ENCODE measurements at regions not wholly inside any gene's neighbourhood (a gene's known extent, or its start where the extent isn't known, plus 50 kb on each side); places are given as distances from the start of the nearest gene placed in this dataset.
"Not testable (repeated sequence)": the region's sequence is repeated elsewhere in the genome, so short reads cannot be mapped to it uniquely, and the experiment has no call there.

DNA sequence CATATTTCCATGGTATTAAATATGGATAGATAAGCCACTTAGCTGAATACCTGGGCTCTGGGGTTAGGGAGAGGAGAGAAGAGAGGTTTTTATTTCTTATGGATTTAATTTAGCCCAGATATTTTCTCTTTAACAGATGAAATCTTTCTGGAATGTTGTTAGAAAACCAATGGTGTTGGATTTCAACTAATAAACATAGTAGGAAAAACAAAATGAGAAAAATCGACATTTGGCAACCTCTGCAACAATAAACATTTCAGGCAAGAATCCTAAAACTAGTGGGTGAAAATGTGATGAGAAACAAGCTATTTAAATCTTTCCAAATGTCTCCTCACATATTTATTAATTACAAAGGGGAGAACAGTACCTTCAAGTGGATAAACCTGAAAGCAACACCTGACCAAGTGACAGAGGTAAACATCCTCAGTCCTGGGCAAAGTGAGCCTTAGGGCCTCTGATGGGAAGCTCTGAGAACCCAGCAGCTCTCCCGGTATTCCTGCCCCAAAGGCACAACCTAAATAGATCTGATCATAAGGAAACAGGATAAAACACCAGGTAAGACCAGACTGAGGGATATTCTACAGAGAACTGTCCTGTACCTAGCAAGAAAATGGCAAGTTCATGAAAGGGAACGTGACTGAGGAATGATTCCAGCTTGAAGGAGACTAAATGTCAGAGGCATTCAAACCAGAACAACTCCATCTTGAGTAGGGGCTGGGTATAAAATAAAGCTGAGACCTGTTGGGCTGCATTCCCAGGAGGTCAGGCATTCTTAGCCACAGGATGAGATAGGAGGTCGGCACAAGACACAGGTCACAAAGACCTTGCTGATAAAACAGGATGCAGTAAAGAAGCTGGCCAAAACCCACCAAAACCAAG lies 163.7 kb downstream of the ESM1 start:
- peak; percentile 62 for DNase-seq (ENCODE audit: low read depth)

- DNase-seq (ENCODE audit: low read depth) = peak; percentile 24
Measured at GRCh38 chr5:54820346-54821134, 164.9 kb downstream of the ESM1 start.

GRCh38 chr5:54807421-54807820 lies 178.0 kb downstream of the ESM1 start:
- peak; percentile 30 for DNase-seq (ENCODE audit: low read depth)

- DNase-seq (ENCODE audit: low read depth) = peak; percentile 57
Measured at GRCh38 chr5:54804521-54804920, 180.9 kb downstream of the ESM1 start.

- no peak for DNase-seq (ENCODE audit: low read depth)
Measured at GRCh38 chr5:54804086-54804485, 181.3 kb downstream of the ESM1 start.

- DNase-seq (ENCODE audit: low read depth) = peak; percentile 74
Measured at GRCh38 chr5:54803471-54804011, 181.9 kb downstream of the ESM1 start.

DNA sequence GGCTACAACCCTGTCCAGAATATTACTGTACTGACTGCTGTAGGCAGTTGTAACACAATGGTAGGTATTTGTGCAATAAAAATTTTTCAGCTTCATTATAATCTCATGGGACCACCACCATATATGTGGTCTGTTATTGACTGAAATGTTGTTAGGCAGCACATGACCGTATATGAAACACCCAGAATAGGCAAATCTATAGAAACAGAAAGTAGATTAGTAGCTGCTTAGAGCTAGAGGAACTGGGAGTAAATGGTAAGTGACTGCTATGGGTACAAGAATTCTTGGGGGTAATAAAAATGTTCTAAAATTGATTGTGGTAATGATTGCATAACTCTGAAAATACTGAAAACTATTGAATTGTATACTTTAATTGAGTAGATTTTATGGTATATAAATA lies 185.7 kb downstream of the ESM1 start:
- no peak for DNase-seq (ENCODE audit: low read depth)

DNA sequence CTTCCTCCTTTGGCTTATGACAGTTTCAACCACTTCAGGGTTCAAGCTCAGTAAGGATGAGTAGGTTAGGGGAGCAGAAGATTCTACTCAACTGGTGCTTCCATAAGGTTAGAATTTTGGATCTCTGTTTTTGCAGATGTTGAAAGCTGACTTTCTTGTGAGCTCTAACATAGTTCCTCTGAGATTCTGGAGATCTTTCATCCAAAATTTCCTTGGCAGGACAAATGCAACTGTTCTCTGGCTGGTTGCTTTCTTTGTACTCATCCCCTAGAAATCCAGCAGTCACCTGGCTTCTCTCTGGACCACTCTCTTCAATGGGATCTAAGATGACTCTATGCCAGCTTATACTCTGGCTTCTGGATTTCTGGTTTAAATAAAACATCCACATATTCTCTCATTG lies 189.6 kb downstream of the ESM1 start:
- no peak for DNase-seq (ENCODE audit: low read depth)

- no peak for DNase-seq (ENCODE audit: low read depth)
Measured at GRCh38 chr5:54795284-54795683, 190.1 kb downstream of the ESM1 start.

DNA sequence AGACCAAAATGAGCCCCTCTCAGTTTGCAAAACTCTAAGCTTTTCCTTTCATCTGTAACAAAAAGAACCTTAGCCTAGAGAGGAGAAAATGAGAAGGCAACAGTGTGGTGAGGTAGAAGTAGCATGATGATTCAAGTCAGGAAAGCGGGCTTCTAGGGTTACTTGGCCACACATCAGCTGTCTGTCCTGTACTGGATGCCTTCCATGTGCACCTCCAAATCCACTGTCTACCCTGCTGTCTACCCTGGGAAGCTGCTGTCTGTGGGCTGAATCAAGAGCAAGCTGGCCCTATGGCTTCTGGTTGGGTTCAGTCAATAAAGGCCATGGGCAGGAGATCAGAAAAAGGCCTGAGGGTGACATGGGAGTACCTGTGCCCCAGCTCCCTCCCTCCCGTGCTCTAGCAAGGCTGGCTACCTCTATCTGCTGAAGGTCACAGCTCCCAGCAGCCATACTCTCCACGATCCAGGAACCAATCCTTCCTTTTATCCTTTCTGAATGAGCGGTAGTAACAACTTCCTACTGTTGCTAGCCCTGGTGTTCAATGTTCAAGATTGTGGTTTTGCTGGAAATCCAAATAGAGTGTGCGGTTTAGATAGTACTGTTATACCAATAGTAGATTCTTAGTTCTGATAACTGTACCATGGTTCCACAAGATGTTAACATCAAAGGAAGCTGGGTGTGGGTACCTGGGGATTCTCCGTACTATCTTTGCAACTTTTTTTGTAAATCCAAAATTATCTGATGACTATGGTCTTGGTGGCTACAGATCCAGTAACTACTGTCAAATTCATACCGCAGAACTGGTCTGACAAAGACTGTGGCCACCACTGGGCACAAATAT lies 191.0 kb downstream of the ESM1 start:
- DNase-seq (ENCODE audit: low read depth) = no peak

GRCh38 chr5:54793468-54794134 lies 191.8 kb downstream of the ESM1 start:
- peak; percentile 77 for DNase-seq (ENCODE audit: low read depth)

DNA sequence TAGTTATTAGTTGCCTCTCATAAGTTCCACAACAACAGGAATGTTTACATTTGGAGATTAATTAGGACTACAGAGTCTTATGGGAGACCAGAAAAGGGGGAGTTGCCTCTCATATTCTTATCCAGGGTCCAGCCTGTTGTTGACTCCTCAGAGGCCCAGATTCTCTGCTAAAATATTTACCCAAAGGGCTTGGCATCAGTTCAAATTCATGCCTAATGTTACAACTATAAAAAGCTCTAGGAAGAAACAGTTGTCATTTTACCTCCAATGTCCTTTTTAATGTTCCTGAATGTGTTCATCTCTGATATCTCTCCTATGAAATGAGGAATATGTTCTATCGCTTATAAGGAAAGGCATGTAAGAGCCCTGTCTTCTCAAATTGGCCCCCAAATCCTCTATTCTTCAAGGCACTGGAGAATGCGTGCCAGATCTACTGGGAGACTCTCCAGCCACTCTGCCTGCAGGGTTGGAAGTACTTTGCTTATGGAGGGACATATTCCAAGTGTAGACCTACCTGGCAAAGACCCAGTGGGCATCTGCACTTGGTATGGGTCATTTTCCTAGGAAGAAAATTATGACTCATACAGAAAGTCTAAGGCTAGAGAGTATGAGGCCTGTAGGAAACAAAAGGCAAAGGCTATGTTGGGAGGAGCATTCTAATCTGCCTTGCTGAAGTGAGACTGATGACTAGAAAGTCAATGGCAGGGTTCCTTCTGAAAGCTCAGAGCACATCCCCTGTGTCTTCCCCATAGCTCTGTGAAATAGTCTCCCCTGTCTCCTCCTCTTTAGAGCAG lies 192.6 kb downstream of the ESM1 start:
- DNase-seq (ENCODE audit: low read depth) = peak; percentile 40

GRCh38 chr5:54787910-54788309 lies 197.5 kb downstream of the ESM1 start:
- DNase-seq (ENCODE audit: low read depth) = not testable (repeated sequence)

GRCh38 chr5:54785729-54786591 lies 199.4 kb downstream of the ESM1 start:
- peak; percentile 78 for DNase-seq (ENCODE audit: low read depth)

DNA sequence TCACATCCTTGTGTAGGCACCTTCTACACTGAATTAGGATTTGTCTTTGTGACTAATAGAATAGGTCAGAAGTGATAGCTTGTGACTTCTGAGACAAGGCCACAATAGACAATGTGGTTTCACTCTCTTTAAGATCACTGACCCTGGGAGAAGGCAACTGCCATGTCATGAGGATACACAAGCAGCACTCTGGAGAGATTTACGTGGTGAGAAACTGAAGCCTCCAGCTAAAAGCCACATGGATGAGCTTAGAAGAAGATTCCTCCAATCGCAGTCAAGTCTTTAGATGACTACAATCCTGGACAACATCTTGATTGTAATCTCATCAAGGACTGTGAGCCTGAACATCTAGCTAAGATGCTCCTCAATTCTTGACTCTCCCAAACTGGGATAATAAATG lies 206.6 kb downstream of the ESM1 start:
- no peak for DNase-seq (ENCODE audit: low read depth)

GRCh38 chr5:54775645-54776044 lies 209.7 kb downstream of the ESM1 start:
- no peak for DNase-seq (ENCODE audit: low read depth)

DNA sequence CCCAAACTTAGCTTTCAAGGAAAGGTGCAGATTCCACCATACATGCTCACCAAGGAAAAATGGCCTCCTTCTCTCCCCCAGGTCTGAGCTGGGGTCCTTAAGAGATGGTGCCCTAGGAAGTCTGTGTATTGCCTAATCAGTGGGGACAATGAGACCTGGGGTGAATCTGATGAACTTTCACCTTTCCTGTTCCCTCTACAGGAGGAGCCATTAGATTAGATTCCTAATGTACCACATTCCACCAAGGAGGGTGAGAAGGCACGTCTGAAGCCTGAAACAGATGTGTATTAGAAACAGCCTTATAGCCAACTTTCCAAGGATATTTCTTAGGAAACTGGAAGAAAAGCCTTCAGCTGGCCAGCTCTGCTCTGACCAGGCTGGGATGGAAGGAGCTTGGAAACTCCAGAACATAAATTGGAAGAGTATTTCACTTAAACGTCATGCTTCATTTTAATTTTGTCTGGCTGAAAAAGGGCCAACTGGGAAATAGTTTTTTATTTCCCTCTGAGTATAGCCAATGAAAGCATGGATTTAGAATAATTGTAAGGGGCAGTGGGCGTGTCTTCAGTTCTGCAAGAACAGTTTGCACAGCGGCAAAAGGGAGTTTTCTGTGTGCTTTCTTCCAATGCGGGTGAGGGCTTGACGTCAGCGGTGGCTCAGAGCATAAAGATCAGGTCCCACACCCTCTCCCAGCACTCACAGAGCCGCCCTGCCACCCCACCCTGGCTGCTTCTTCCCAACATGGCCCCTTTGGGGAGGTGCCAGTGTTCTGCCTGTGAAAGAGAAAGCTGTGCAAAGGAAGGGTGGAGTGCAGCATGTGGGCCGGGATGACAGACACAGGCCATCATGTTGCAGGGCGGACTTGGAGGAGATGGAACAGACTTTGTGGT lies 210.9 kb downstream of the ESM1 start:
- DNase-seq (ENCODE audit: low read depth) = peak; percentile 84

DNA sequence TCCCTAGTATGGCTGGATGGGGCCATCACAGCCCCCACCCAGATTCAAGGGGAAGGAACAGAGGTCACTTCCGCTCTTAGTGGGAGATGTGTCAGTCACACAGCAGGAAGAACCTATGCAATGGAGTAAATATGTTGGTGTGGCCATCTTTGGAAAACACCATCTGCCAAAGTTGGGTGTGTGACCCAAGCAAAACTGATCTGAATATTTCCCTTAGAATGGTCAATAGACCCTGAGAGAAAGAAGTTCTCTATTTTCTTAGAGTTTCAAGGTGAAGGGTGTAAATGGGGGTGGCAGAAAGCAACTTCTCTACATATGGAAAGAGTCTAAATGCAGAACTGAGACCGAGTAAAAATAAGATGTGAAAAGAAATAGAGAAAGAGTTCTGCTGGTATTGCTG lies 212.7 kb downstream of the ESM1 start:
- DNase-seq (ENCODE audit: low read depth) = no peak

DNA sequence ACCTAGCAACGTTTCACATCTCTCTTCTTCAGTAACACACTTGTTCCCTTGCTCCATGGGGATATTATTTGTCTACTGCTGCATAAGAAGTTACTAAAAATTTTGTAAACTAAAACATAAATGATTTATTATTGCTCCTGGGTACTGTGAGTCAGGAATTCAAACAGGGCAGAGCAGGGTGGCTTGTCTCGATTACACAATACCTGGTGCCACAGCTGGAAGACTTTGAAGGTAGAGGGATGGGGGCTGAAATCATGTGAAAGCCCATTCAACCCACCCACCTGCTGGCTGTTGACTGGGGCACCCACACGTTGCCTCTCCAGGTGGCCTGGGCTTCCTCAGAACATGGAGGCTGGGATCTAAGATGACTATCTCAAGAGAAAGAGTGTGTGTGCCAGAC lies 213.2 kb downstream of the ESM1 start:
- no peak for DNase-seq (ENCODE audit: low read depth)
